Adrenal gland (tissue), 5 donors: ENCODE measurements at regions not wholly inside any gene's neighbourhood (a gene's known extent, or its start where the extent isn't known, plus 50 kb on each side); places are given as distances from the start of the nearest gene placed in this dataset.

Experiments used
- CTCF ChIP-seq, 6 experiments: fragments of 450-650 bp in 4 of 6; fragments of 200-600 bp in 2 of 6; sonication (generic) in 1 of 6; IDR thresholded peaks; 1 replicate in 5 of 6; 2 replicates in 1 of 6; pipeline versions ENCODE4 v1.5.1 to v1.8.0; 2016 to 2021; ENCODE audit warnings: antibody characterized with exemption in 6 of 6, mild to moderate bottlenecking in 2 of 6, moderate library complexity in 1 of 6
- POLR2A ChIP-seq, 2 donors: fragments of 450-650 bp; IDR thresholded peaks; one replicate each; pipeline ENCODE4 v1.6.1; 2017; ENCODE audit warnings: antibody characterized with exemption in 2 of 2, mild to moderate bottlenecking in 2 of 2, moderate library complexity in 1 of 2
- donor health status: DM: no; HTN: no; CAD: no.

GRCh38 chr9:109918339-109919163 is 138.6 kb downstream of the PALM2AKAP2 start:
- TF ChIP-seq CTCF (IDR thresholded peaks at IDR 0.05) (no peak), POLR2A (IDR thresholded peaks at IDR 0.05) (no peak)
